GM21526 (cell line): ENCODE measurements at regions not wholly inside any gene's neighbourhood (a gene's known extent, or its start where the extent isn't known, plus 50 kb on each side); places are given as distances from the start of the nearest gene placed in this dataset.
A peak's percentile ranks its signal among the peaks of the same experiment; 100 is the strongest.

Experiments used
- ATAC-seq: cut with Tn5 transposase; IDR thresholded peaks from one replicate; pipeline ENCODE4 v1.9.1; 2021; ENCODE audit warnings: moderate library complexity; ENCODE audit not compliant: unreplicated experiment, low FRiP score

- no peak for ATAC-seq
Measured at GRCh38 chr1:208570362-208570761, 326.2 kb upstream of the PLXNA2 start.

GRCh38 chr1:208576425-208576824 is 332.2 kb upstream of the PLXNA2 start:
- ATAC-seq: no peak

GRCh38 chr1:208577381-208577905 is 333.3 kb upstream of the PLXNA2 start:
- ATAC-seq: no peak

GRCh38 chr1:208581209-208581608 is 337.0 kb upstream of the PLXNA2 start:
- ATAC-seq: no peak

- no peak for ATAC-seq
Measured at GRCh38 chr1:208581667-208582066, 337.5 kb upstream of the PLXNA2 start.

- ATAC-seq: no peak
Measured at GRCh38 chr1:208584167-208584755, 340.1 kb upstream of the PLXNA2 start.

GRCh38 chr1:208587110-208587509 is 342.9 kb upstream of the PLXNA2 start:
- peak; percentile 87 for ATAC-seq

GRCh38 chr1:208593306-208594006 is 349.3 kb upstream of the PLXNA2 start:
- no peak for ATAC-seq

GRCh38 chr1:208595236-208595635 is 351.1 kb upstream of the PLXNA2 start:
- ATAC-seq: no peak

GRCh38 chr1:208595745-208596144 is 351.6 kb upstream of the PLXNA2 start:
- no peak for ATAC-seq

- ATAC-seq: no peak
Measured at GRCh38 chr1:208597571-208597970, 353.4 kb upstream of the PLXNA2 start.

GRCh38 chr1:208598021-208598420 is 353.8 kb upstream of the PLXNA2 start:
- ATAC-seq: no peak

GRCh38 chr1:208599063-208599462 is 354.9 kb upstream of the PLXNA2 start:
- no peak for ATAC-seq

GRCh38 chr1:208600456-208601190 is 356.4 kb upstream of the PLXNA2 start:
- ATAC-seq: no peak

- no peak for ATAC-seq
Measured at GRCh38 chr1:208601561-208601960, 357.4 kb upstream of the PLXNA2 start.

GRCh38 chr1:208603721-208604120 is 359.5 kb upstream of the PLXNA2 start:
- no peak for ATAC-seq

GRCh38 chr1:208604295-208604694 is 360.1 kb upstream of the PLXNA2 start:
- peak; percentile 97 for ATAC-seq

- ATAC-seq: no peak
Measured at GRCh38 chr1:208606959-208607358, 362.8 kb upstream of the PLXNA2 start.

GRCh38 chr1:208607616-208608015 is 363.4 kb upstream of the PLXNA2 start:
- no peak for ATAC-seq

GRCh38 chr1:208614610-208615009 is 370.4 kb upstream of the PLXNA2 start:
- no peak for ATAC-seq

GRCh38 chr1:208615371-208615770 is 371.2 kb upstream of the PLXNA2 start:
- no peak for ATAC-seq
